AG09309 (cell line): ENCODE measurements at regions not wholly inside any gene's neighbourhood (a gene's known extent, or its start where the extent isn't known, plus 50 kb on each side); places are given as distances from the start of the nearest gene placed in this dataset.

Experiments used
- DNase-seq: peaks from one replicate; pipeline ENCODE4 v3.0.0-alpha.2; 2010; ENCODE audit warnings: low read depth
- H3K4me3 ChIP-seq: 2 replicates; pipeline ENCODE4 v1.5.1; 2011; ENCODE audit warnings: mild to moderate bottlenecking, low read depth, low read length, moderate library complexity; ENCODE audit not compliant: control insufficient read depth
- TF ChIP-seq, protein P1 (sequence below): IDR thresholded peaks from 2 replicates; pipeline ENCODE4 v1.5.1; 2011; ENCODE audit warnings: mild to moderate bottlenecking, low read depth, low read length, inconsistent platforms; ENCODE audit not compliant: insufficient read depth, control insufficient read depth; ENCODE audit errors: missing control alignments

GRCh38 chr5:34510002-34510401, 146.1 kb upstream of the RAI14 start:
- no peak overlapping the region for H3K4me3 ChIP-seq
- TF ChIP-seq, protein P1, sequence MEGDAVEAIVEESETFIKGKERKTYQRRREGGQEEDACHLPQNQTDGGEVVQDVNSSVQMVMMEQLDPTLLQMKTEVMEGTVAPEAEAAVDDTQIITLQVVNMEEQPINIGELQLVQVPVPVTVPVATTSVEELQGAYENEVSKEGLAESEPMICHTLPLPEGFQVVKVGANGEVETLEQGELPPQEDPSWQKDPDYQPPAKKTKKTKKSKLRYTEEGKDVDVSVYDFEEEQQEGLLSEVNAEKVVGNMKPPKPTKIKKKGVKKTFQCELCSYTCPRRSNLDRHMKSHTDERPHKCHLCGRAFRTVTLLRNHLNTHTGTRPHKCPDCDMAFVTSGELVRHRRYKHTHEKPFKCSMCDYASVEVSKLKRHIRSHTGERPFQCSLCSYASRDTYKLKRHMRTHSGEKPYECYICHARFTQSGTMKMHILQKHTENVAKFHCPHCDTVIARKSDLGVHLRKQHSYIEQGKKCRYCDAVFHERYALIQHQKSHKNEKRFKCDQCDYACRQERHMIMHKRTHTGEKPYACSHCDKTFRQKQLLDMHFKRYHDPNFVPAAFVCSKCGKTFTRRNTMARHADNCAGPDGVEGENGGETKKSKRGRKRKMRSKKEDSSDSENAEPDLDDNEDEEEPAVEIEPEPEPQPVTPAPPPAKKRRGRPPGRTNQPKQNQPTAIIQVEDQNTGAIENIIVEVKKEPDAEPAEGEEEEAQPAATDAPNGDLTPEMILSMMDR = no peak
- no peak for DNase-seq

DNA sequence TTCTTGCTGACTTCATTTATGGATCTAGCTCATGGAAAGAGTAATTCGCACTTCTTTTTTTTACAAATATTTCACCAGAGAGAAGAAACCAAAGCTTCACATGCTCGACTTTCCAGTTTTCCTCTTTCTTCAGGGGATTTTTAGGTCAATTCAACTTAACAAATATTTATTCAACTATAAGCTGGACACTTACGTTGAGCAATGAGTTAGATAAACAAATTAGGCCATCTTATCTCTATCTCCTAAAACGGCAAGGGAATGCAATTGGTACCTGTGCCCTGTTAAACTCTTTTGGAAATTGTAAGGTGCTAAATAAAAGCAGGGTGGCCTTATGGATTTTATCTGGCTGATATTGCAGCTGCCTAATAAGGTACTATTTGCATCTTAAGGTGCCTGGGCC, 145.1 kb upstream of the RAI14 start:
- DNase-seq = no peak
- no peak overlapping the region for H3K4me3 ChIP-seq
- TF ChIP-seq, protein P1 = no peak

GRCh38 chr5:34511481-34511880, 144.6 kb upstream of the RAI14 start:
- no peak overlapping the region for H3K4me3 ChIP-seq
- no peak for DNase-seq

DNA sequence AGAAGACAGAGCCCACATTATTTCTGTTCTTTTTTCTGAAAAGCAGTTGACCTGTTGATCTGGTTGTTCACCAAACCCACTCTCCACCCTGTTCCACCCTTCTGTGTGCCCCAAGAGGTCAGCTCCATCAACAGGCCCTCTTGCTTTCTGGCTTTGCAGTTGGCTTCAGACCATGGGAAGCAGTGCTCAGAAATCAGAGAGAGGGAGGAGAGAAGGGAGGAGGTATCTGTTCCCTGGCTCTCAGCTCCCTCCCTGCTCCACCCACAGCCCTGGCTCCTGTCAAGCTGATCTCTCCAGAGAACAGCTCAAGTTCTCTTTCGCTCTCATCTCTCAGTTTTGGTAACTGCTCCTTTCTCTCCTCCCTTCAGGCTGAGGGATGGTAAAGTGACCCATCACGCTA, 144.2 kb upstream of the RAI14 start:
- no peak for DNase-seq
- TF ChIP-seq, protein P1 = no peak
- no peak overlapping the region for H3K4me3 ChIP-seq

More at GRCh38 chr5:34511481-34511880, 144.6 kb upstream of the RAI14 start:
- TF ChIP-seq, protein P1 = no peak

DNA sequence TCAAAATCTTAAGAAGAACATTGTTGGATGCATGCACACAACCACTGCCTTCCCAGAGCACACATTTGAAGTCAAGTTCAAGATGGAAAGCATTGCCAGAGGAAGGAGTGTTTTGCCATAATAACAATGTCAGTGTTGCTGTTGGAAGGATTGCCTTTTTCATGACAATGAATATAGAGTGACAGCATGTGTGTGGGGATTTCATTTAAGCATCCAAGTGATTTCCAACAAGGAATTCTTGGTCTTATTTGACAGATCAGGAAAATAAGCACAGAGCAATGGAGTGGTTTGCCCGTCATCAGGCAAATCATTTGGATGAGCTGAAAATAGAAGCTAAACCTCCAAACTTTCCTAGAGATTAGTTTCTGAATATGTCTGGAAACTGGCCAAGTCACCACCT, 140.0 kb upstream of the RAI14 start:
- DNase-seq = no peak
- TF ChIP-seq, protein P1 = no peak
- no peak overlapping the region for H3K4me3 ChIP-seq

DNA sequence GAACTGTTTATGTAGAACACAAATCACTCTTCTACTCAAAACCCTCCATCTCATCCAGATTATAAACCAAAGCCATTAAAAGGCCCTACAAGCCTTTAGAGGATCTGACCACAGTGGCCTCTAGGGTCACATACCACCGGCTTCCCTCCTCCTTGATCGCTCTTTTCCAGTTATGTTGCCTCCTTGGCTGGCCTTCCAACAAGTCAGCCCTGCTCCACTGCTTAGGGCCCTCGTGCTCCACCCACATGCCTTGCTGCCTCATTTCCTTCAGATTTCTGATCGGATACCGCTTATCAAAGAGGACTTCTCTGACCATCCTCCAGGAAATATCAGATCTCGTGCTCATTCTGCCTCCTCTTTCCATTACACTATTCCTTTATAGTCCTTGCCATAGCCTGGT, 139.4 kb upstream of the RAI14 start:
- TF ChIP-seq, protein P1 = no peak
- DNase-seq = no peak
- H3K4me3 ChIP-seq = no peak overlapping the region

DNA sequence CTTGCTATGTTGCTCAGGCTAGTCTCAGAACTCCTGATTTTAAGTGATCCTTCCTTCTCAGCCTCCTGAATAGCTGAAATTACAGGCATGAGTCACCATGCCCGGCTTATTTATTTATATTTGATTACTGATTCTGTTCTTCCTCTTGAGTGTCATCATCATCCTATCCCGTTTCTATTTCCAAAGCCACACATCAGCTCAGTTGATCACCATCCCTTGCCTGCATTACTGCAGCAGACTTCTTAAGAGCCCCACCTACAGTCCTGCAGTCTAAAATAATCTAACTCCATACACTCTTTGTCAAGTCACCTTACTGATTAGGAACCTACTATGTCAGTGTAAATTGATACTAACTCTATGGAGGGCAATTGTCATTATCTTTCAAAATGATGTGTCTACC, 138.9 kb upstream of the RAI14 start:
- no peak for DNase-seq
- no peak overlapping the region for H3K4me3 ChIP-seq
- TF ChIP-seq, protein P1 = no peak
